GM12878 (cell line): ENCODE measurements at regions not wholly inside any gene's neighbourhood (a gene's known extent, or its start where the extent isn't known, plus 50 kb on each side); places are given as distances from the start of the nearest gene placed in this dataset.

ENCODE experiments used
- ATAC-seq: fragments of 200-7000 bp; cut with Tn5 transposase; 3 replicates; pipeline ENCODE4 v1.9.1; 2020; ENCODE audit warnings: mild to moderate bottlenecking, moderate library complexity
- BruUV-seq: library from RNA; stranded (reverse); fragments of 400-500 nt; replicated peaks from 2 replicates; lab custom pipeline; 2021; lab: Mats Ljungman, UMichigan
- CTCF ChIA-PET: fragments of 300-600 bp; sonication (Branson Sonifier 250); formaldehyde crosslinking; extraction: SDS; loops from one replicate; lab custom pipeline; 2021; ENCODE audit warnings: inconsistent platforms; lab: Yijun Ruan, JAX
- POLR2A ChIA-PET: fragments of 350-600 bp; formaldehyde crosslinking; extraction: SDS; loops from one replicate; lab custom pipeline; 2021; ENCODE audit warnings: inconsistent platforms; lab: Charles Lee
- RAD21 ChIA-PET: fragments of 300-600 bp; sonication (Branson Sonifier 250); formaldehyde crosslinking; loops from one replicate; lab custom pipeline; 2023; ENCODE audit warnings: antibody characterized with exemption; ENCODE audit not compliant: unreplicated experiment; lab: Charles Lee
- SMC1A ChIA-PET: fragments of 300-600 bp; sonication (Branson Sonifier 250); formaldehyde crosslinking; loops from one replicate; lab custom pipeline; 2023; ENCODE audit not compliant: unreplicated experiment, uncharacterized antibody; lab: Charles Lee
- DNase-seq: peaks from one replicate; pipeline ENCODE4 v3.0.0-alpha.2; 2011; ENCODE audit warnings: low read depth, low spot score
- FAIRE-seq: peaks from 3 replicates; lab custom pipeline; 2011; peaks lifted over from hg19 to GRCh38; lab: Jason Lieb, UNC
- H2AFZ ChIP-seq: 2 replicates; pipeline ENCODE4 v1.6.0; 2011; ENCODE audit warnings: low read depth, low read length, control low read depth; ENCODE audit not compliant: control insufficient read depth
- H3K27ac ChIP-seq: 2 replicates; pipeline ENCODE4 v1.5.1; 2011; ENCODE audit warnings: control low read depth; ENCODE audit not compliant: control insufficient read depth, insufficient read depth
- H3K27me3 ChIP-seq, 2 experiments: replicated peaks in 1 of 2; 2 replicates each; pipeline versions ENCODE4 v1.6.0 to v1.6.1; 2011; ENCODE audit warnings: low read length in 1 of 2; ENCODE audit not compliant: control insufficient read depth in 2 of 2, insufficient read depth in 2 of 2
- H3K36me3 ChIP-seq, 2 experiments: 2 replicates each; pipeline ENCODE4 v1.5.1; 2011; ENCODE audit warnings: low read length in 1 of 2; ENCODE audit not compliant: control insufficient read depth in 2 of 2, insufficient read depth in 2 of 2
- H3K4me1 ChIP-seq: 2 replicates; pipeline ENCODE4 v1.6.1; 2011; ENCODE audit warnings: mild to moderate bottlenecking, low read length, moderate library complexity, mixed read lengths; ENCODE audit not compliant: control insufficient read depth, insufficient read depth
- H3K4me2 ChIP-seq: 2 replicates; pipeline ENCODE4 v1.6.0; 2011; ENCODE audit warnings: control low read depth; ENCODE audit not compliant: control insufficient read depth, insufficient read depth
- H3K4me3 ChIP-seq: fragments of 200-600 bp; sonication (generic); 2 replicates; pipeline ENCODE4 v1.5.1; 2016
- H3K79me2 ChIP-seq: 2 replicates; pipeline ENCODE4 v1.6.0; 2011; ENCODE audit warnings: low read length; ENCODE audit not compliant: control insufficient read depth, insufficient read depth
- H3K9ac ChIP-seq: 2 replicates; pipeline ENCODE4 v1.8.0; 2011; ENCODE audit warnings: low read length, control low read depth, mixed read lengths; ENCODE audit not compliant: control insufficient read depth, insufficient read depth
- H3K9me3 ChIP-seq: replicated peaks from 3 replicates; pipeline ENCODE4 v1.5.1; 2011; ENCODE audit warnings: mild to moderate bottlenecking, low read length; ENCODE audit not compliant: control insufficient read depth, insufficient read depth
- H4K20me1 ChIP-seq: 2 replicates; pipeline ENCODE4 v1.6.0; 2011; ENCODE audit not compliant: control insufficient read depth, insufficient read depth
- ATF2 ChIP-seq: IDR thresholded peaks from 2 replicates; pipeline ENCODE4 v1.6.1; 2012; ENCODE audit warnings: low read length, inconsistent platforms
- BACH1 ChIP-seq: fragments of 450-650 bp; IDR thresholded peaks from 2 replicates; pipeline ENCODE4 v1.6.1; 2017; ENCODE audit warnings: mild to moderate bottlenecking, borderline replicate concordance
- CBX5 ChIP-seq: sonication (generic); IDR thresholded peaks from 2 replicates; pipeline ENCODE4 v1.6.1; 2016; ENCODE audit warnings: low read depth, moderate library complexity, mild to moderate bottlenecking, inconsistent platforms
- CHD1 ChIP-seq: IDR thresholded peaks from 2 replicates; pipeline ENCODE4 v1.6.1; 2012; ENCODE audit warnings: low read depth, low read length, improper control_type of control experiment
- CREM ChIP-seq: IDR thresholded peaks from 2 replicates; pipeline ENCODE4 v1.6.1; 2014; ENCODE audit warnings: antibody characterized with exemption, low read depth
- EED ChIP-seq: sonication (generic); IDR thresholded peaks from 2 replicates; pipeline ENCODE4 v1.6.1; 2016; ENCODE audit warnings: antibody characterized with exemption, low read depth
- EZH2 ChIP-seq: IDR thresholded peaks from 2 replicates; pipeline ENCODE4 v1.6.1; 2012; ENCODE audit warnings: low read depth, mild to moderate bottlenecking, control low read depth, inconsistent platforms, low read length, borderline replicate concordance; ENCODE audit not compliant: control insufficient read depth
- IRF3 ChIP-seq: fragments of 450-650 bp; IDR thresholded peaks from 2 replicates; pipeline ENCODE4 v1.6.1; 2014; ENCODE audit warnings: mild to moderate bottlenecking
- IRF5 ChIP-seq: fragments of 450-650 bp; IDR thresholded peaks from 2 replicates; pipeline ENCODE4 v1.6.1; 2017; ENCODE audit warnings: borderline replicate concordance
- MEF2A ChIP-seq: IDR thresholded peaks from 2 replicates; pipeline ENCODE4 v1.6.1; 2011; ENCODE audit warnings: low read depth, mild to moderate bottlenecking, low read length, moderate library complexity; ENCODE audit not compliant: insufficient read depth
- MYC ChIP-seq: IDR thresholded peaks from 2 replicates; pipeline ENCODE4 v1.6.1; 2011; ENCODE audit warnings: mild to moderate bottlenecking, low read length, moderate library complexity, inconsistent platforms; ENCODE audit not compliant: insufficient read depth, insufficient replicate concordance, insufficient read length, severe bottlenecking
- NFXL1 ChIP-seq: fragments of 450-650 bp; IDR thresholded peaks from 2 replicates; pipeline ENCODE4 v1.6.1; 2017; ENCODE audit warnings: antibody characterized with exemption, mild to moderate bottlenecking, borderline replicate concordance
- NFYA ChIP-seq: IDR thresholded peaks from 2 replicates; pipeline ENCODE4 v1.6.1; 2011; ENCODE audit warnings: low read depth, mild to moderate bottlenecking, low read length, improper control_type of control experiment, borderline replicate concordance
- POLR2A ChIP-seq: IDR thresholded peaks from 2 replicates; pipeline ENCODE4 v1.6.1; 2011; ENCODE audit warnings: low read depth, mild to moderate bottlenecking, low read length
- SREBF1 ChIP-seq: IDR thresholded peaks from 2 replicates; pipeline ENCODE4 v1.6.1; 2012; ENCODE audit warnings: mild to moderate bottlenecking, low read length
- TCF12 ChIP-seq: IDR thresholded peaks from 2 replicates; pipeline ENCODE4 v1.6.1; 2011; ENCODE audit warnings: low read depth, mild to moderate bottlenecking, low read length
- WGBS: methylation state at CpG from one replicate; pipeline ENCODE4 v1.1.6; 2016; ENCODE audit warnings: low lambda C conversion rate; ENCODE audit not compliant: insufficient replicate concordance, insufficient coverage; ENCODE audit errors: missing lambda C conversion rate; 5-methylcytosine and 5-hydroxymethylcytosine counted together
- in situ Hi-C: fragments of 300-500 bp; cut with MboI; formaldehyde crosslinking; loops from 9 replicates; pipeline ENCODE4 v1.14.3; 2018; ENCODE audit warnings: mixed read lengths
- intact Hi-C: fragments of 100-400 bp; cut with micrococcal nuclease; formaldehyde crosslinking; loops from one replicate; pipeline ENCODE4 v1.14.2; 2022; ENCODE audit not compliant: unreplicated experiment
- TF ChIP-seq, protein P1 (sequence below), 3 experiments: IDR thresholded peaks in 2 of 3; conservative IDR thresholded peaks in 1 of 3; 2 replicates each; pipeline ENCODE4 v1.5.1; 2011; ENCODE audit warnings: low read depth in 3 of 3, low read length in 3 of 3, mild to moderate bottlenecking in 3 of 3, control low read depth in 2 of 3, moderate library complexity in 2 of 3, inconsistent platforms in 1 of 3, mixed read lengths in 1 of 3; ENCODE audit not compliant: control insufficient read depth in 2 of 3, insufficient read depth in 1 of 3; ENCODE audit errors: extremely low read depth in 1 of 3
- TF ChIP-seq, protein P2 (sequence below): IDR thresholded peaks from 2 replicates; pipeline ENCODE4 v1.6.1; 2011; ENCODE audit warnings: mild to moderate bottlenecking, low read depth, low read length, moderate library complexity; ENCODE audit not compliant: insufficient replicate concordance

GRCh38 chr13:90757127-90757680 lies 590.3 kb upstream of the MIR17HG start (continued):
- TF ChIP-seq, protein P1, sequence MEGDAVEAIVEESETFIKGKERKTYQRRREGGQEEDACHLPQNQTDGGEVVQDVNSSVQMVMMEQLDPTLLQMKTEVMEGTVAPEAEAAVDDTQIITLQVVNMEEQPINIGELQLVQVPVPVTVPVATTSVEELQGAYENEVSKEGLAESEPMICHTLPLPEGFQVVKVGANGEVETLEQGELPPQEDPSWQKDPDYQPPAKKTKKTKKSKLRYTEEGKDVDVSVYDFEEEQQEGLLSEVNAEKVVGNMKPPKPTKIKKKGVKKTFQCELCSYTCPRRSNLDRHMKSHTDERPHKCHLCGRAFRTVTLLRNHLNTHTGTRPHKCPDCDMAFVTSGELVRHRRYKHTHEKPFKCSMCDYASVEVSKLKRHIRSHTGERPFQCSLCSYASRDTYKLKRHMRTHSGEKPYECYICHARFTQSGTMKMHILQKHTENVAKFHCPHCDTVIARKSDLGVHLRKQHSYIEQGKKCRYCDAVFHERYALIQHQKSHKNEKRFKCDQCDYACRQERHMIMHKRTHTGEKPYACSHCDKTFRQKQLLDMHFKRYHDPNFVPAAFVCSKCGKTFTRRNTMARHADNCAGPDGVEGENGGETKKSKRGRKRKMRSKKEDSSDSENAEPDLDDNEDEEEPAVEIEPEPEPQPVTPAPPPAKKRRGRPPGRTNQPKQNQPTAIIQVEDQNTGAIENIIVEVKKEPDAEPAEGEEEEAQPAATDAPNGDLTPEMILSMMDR (IDR thresholded peaks at IDR 0.05 in 2 of 3, conservative IDR thresholded peaks at IDR 0.05 in 1 of 3; ENCODE audit: control insufficient read depth in 2 of 3, extremely low read depth in 1 of 3, insufficient read depth in 1 of 3, low read depth in 3 of 3, low read length in 3 of 3): no peak
- no peak for TF ChIP-seq CREM
- no peak for TF ChIP-seq MYC
- TF ChIP-seq MEF2A: no peak

DNA sequence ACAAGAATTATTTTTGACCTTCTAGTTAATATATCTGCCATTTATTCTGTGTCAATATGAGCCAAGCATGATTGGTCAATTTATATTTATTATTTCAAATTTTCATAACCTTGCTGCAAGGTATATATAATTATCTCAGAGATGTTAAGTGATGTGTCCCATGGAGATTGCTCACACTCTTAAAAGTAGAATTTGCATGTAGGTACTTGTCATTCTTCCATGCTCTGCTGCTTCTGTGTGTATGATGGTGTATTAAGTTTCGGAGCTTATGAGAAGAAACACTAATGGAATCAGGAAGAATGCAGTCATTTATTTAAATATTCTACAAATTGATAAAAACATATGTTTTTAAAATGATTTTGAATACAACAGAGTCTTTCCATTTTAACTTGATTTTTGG lies 586.8 kb upstream of the MIR17HG start:
- BruUV-seq: no TSS peak
- ChIA-PET RAD21 (no interaction called here), CTCF (no interaction called here), SMC1A (no interaction called here), POLR2A (no interaction called here)
- Histone ChIP-seq H4K20me1 (no peaks in the 10 kb centered on the region), H2AFZ (no peak overlapping the region), H3K9ac (no peak overlapping the region), H3K9me3 (no peaks in the 10 kb centered on the region), H3K27ac (no peak overlapping the region), H3K27me3 (no peaks in the 10 kb centered on the region), H3K4me2 (no peak overlapping the region), H3K79me2 (no peaks in the 10 kb centered on the region), H3K36me3 (no peaks in the 10 kb centered on the region), H3K4me3 (no peak overlapping the region), H3K4me1 (no peaks in the 10 kb centered on the region)
- FAIRE-seq: no peak
- in situ Hi-C loops: no loop called here
- no peak for DNase-seq
- 0% methylated on average over 1 of the region's 1 CpG for WGBS
- ATAC-seq: no peak
- intact Hi-C loops: no loop called here
- TF ChIP-seq BACH1 (no peak), CBX5 (no peak), IRF3 (no peak), EZH2 (no peak), POLR2A (no peak), IRF5 (no peak), CHD1 (no peak), EED (no peak), TCF12 (no peak), ATF2 (no peak), NFYA (no peak), SREBF1 (no peak), NFXL1 (no peak)
- TF ChIP-seq, protein P2, sequence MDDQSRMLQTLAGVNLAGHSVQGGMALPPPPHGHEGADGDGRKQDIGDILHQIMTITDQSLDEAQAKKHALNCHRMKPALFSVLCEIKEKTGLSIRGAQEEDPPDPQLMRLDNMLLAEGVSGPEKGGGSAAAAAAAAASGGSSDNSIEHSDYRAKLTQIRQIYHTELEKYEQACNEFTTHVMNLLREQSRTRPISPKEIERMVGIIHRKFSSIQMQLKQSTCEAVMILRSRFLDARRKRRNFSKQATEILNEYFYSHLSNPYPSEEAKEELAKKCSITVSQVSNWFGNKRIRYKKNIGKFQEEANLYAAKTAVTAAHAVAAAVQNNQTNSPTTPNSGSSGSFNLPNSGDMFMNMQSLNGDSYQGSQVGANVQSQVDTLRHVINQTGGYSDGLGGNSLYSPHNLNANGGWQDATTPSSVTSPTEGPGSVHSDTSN: no peak
